ENCODE measurements at regions not wholly inside any gene's neighbourhood (a gene's known extent, or its start where the extent isn't known, plus 50 kb on each side); places are given as distances from the start of the nearest gene placed in this dataset.

- WGBS, 2 donors, result 81 to 89% methylated on average over 2 of the region's 2 CpGs
These were observed 50.3 kb upstream of the OTUD4 start for GRCh38 chr4:145230726-145231125.

More at GRCh38 chr4:145230726-145231125, 50.3 kb upstream of the OTUD4 start:
- Histone ChIP-seq H3K9me3 (no peaks in the 10 kb centered on the region), H3K36me3 (no peaks in the 10 kb centered on the region), H3K27ac (no peak overlapping the region), H3K27me3 (no peaks in the 10 kb centered on the region), H3K4me1 (no peaks in the 10 kb centered on the region), H3K4me3 (no peak overlapping the region)
- no peak for DNase-seq
- TF ChIP-seq EP300 (IDR thresholded peaks at IDR 0.05), result no peak
- peak; percentile 14 to 73 (median 45) for TF ChIP-seq POLR2AphosphoS5 (IDR thresholded peaks at IDR 0.05)
- intact Hi-C loops (cut with DNase I), result loop anchor here (5.0 kb wide), 1 partner anchor 382 kb away; no protein-coding TSS in a partner anchor

Measured in sigmoid colon (tissue), 6 donors.